HCT116 (cell line): ENCODE measurements at regions not wholly inside any gene's neighbourhood (a gene's known extent, or its start where the extent isn't known, plus 50 kb on each side); places are given as distances from the start of the nearest gene placed in this dataset.

Experiments
- ATAC-seq: fragments of 200-7000 bp; cut with Tn5 transposase; 2 replicates; pipeline ENCODE4 v1.9.1; 2020; ENCODE audit warnings: mild to moderate bottlenecking, moderate library complexity
- BruUV-seq: library from RNA; stranded (reverse); fragments of 400-500 nt; replicated peaks from 2 replicates; lab custom pipeline; 2021; lab: Mats Ljungman, UMichigan
- CTCF ChIA-PET: fragments of 300-600 bp; sonication (Branson Sonifier 250); formaldehyde crosslinking; loops from one replicate; lab custom pipeline; 2021; ENCODE audit warnings: antibody characterized with exemption; lab: Charles Lee
- POLR2A ChIA-PET: fragments of 300-600, 350-600 bp; sonication (Branson Sonifier 250); formaldehyde crosslinking; loops from one replicate; lab custom pipeline; 2021; ENCODE audit warnings: antibody characterized with exemption; lab: Charles Lee
- RAD21 ChIA-PET, 2 experiments: fragments of 300-600 bp; sonication (Branson Sonifier 250); formaldehyde crosslinking; loops; one replicate each; lab custom pipeline; 2023; ENCODE audit warnings: low total read pairs in 2 of 2; ENCODE audit not compliant: uncharacterized antibody in 2 of 2, unreplicated experiment in 2 of 2, low non-redundant PET in 1 of 2; lab: Charles Lee
- DNase-seq: peaks from one replicate; pipeline ENCODE4 v3.0.0-alpha.2; 2010; ENCODE audit warnings: low read depth, low spot score
- H2AFZ ChIP-seq: fragments of 200-600 bp; shearing (Covaris generic), sonication (generic); 2 replicates; pipeline ENCODE4 v1.6.1; 2017; ENCODE audit warnings: low read depth, mixed run types, mixed read lengths, antibody characterized with exemption, low read length; ENCODE audit not compliant: poor library complexity, severe bottlenecking
- H3K27ac ChIP-seq: 2 replicates; pipeline ENCODE4 v1.5.1; 2012; ENCODE audit warnings: low read depth, low read length
- H3K27me3 ChIP-seq: fragments of 200-600 bp; sonication (generic); 2 replicates; pipeline ENCODE4 v1.6.1; 2016; ENCODE audit warnings: mixed run types, low read length, mixed read lengths; ENCODE audit not compliant: insufficient read depth
- H3K36me3 ChIP-seq, 2 experiments: fragments of 200-500 bp in 1 of 2; fragments of 200-600 bp in 1 of 2; sonication (Bioruptor generic) in 1 of 2; sonication (generic) in 1 of 2; 2 replicates each; pipeline versions ENCODE4 v1.5.1 to v1.6.1; 2014 to 2016; ENCODE audit warnings: low read length in 2 of 2, inconsistent platforms in 1 of 2, mixed read lengths in 1 of 2, mixed run types in 1 of 2; ENCODE audit not compliant: insufficient read depth in 2 of 2, control insufficient read depth in 1 of 2
- H3K4me1 ChIP-seq, 2 experiments: fragments of 200-600 bp in 1 of 2; sonication (generic) in 1 of 2; 2 replicates each; pipeline versions ENCODE4 v1.5.1 to v1.6.1; 2012 to 2017; ENCODE audit warnings: low read length in 2 of 2, inconsistent platforms in 1 of 2, mild to moderate bottlenecking in 1 of 2, mixed read lengths in 1 of 2, mixed run types in 1 of 2, moderate library complexity in 1 of 2; ENCODE audit not compliant: insufficient read depth in 2 of 2, control insufficient read depth in 1 of 2
- H3K4me2 ChIP-seq: fragments of 200-600 bp; sonication (generic); 2 replicates; pipeline ENCODE4 v1.6.1; 2017; ENCODE audit warnings: mixed run types, low read length, mixed read lengths
- H3K4me3 ChIP-seq, 2 experiments: fragments of 200-600 bp in 1 of 2; sonication (generic) in 1 of 2; replicated peaks in 1 of 2; 2 replicates each; pipeline ENCODE4 v1.5.1; 2011 to 2016; ENCODE audit warnings: low read length in 2 of 2, control low read depth in 1 of 2, low read depth in 1 of 2, mild to moderate bottlenecking in 1 of 2, mixed read lengths in 1 of 2, mixed run types in 1 of 2
- H3K79me2 ChIP-seq: fragments of 200-600 bp; sonication (generic); 2 replicates; pipeline ENCODE4 v1.6.1; 2017; ENCODE audit warnings: mild to moderate bottlenecking, mixed run types, low read length, moderate library complexity, mixed read lengths; ENCODE audit not compliant: insufficient read depth
- H3K9ac ChIP-seq: fragments of 200-600 bp; sonication (generic); 2 replicates; pipeline ENCODE4 v1.6.1; 2016; ENCODE audit warnings: low read length, mixed read lengths
- H3K9me2 ChIP-seq: fragments of 200-600 bp; sonication (generic), shearing (Covaris generic); 2 replicates; pipeline ENCODE4 v1.6.1; 2017; ENCODE audit warnings: mixed run types, mild to moderate bottlenecking, moderate library complexity; ENCODE audit not compliant: insufficient read depth
- H3K9me3 ChIP-seq, 2 experiments: fragments of 200-500 bp in 1 of 2; fragments of 200-600 bp in 1 of 2; sonication (Bioruptor generic) in 1 of 2; sonication (generic) in 1 of 2; 2 replicates each; pipeline ENCODE4 v1.6.1; 2014 to 2017; ENCODE audit warnings: low read length in 2 of 2, mixed read lengths in 2 of 2, inconsistent platforms in 1 of 2, low read depth in 1 of 2, mild to moderate bottlenecking in 1 of 2, mixed run types in 1 of 2, moderate library complexity in 1 of 2; ENCODE audit not compliant: control insufficient read depth in 1 of 2, insufficient read depth in 1 of 2
- H4K20me1 ChIP-seq: fragments of 200-600 bp; sonication (generic), shearing (Covaris generic); 2 replicates; pipeline ENCODE4 v1.6.1; 2017; ENCODE audit warnings: mixed run types, mild to moderate bottlenecking, moderate library complexity; ENCODE audit not compliant: insufficient read depth
- CBX3 ChIP-seq: IDR thresholded peaks from 2 replicates; pipeline ENCODE4 v1.6.1; 2012; ENCODE audit warnings: low read depth
- CEBPB ChIP-seq: IDR thresholded peaks from 2 replicates; pipeline ENCODE4 v1.6.1; 2012; ENCODE audit warnings: low read depth
- CTCF ChIP-seq, 3 experiments: fragments of 200-600 bp in 1 of 3; sonication (generic) in 1 of 3; IDR thresholded peaks in 2 of 3; conservative IDR thresholded peaks in 1 of 3; 2 replicates each; pipeline ENCODE4 v1.5.1; 2012 to 2017; ENCODE audit warnings: low read depth in 2 of 3, low read length in 2 of 3, antibody characterized with exemption in 1 of 3, borderline replicate concordance in 1 of 3, control low read depth in 1 of 3, mild to moderate bottlenecking in 1 of 3, mixed read lengths in 1 of 3, mixed run types in 1 of 3, moderate library complexity in 1 of 3; ENCODE audit not compliant: insufficient read depth in 1 of 3
- ELF1 ChIP-seq: IDR thresholded peaks from 2 replicates; pipeline ENCODE4 v1.6.1; 2012; ENCODE audit warnings: low read depth, borderline replicate concordance
- FOSL1 ChIP-seq: IDR thresholded peaks from 2 replicates; pipeline ENCODE4 v1.6.1; 2012; ENCODE audit warnings: low read depth
- JUND ChIP-seq: IDR thresholded peaks from 2 replicates; pipeline ENCODE4 v1.6.1; 2012
- POLR2A ChIP-seq: IDR thresholded peaks from 2 replicates; pipeline ENCODE4 v1.7.0; 2011; ENCODE audit warnings: borderline replicate concordance; ENCODE audit not compliant: insufficient read depth, insufficient read length; ENCODE audit errors: extremely low read depth
- POLR2AphosphoS5 ChIP-seq: IDR thresholded peaks from 2 replicates; pipeline ENCODE4 v1.6.1; 2011; ENCODE audit warnings: mild to moderate bottlenecking, low read depth, low read length, moderate library complexity
- RAD21 ChIP-seq: IDR thresholded peaks from 2 replicates; pipeline ENCODE4 v1.6.1; 2012; ENCODE audit warnings: low read depth, mild to moderate bottlenecking
- REST ChIP-seq: IDR thresholded peaks from 2 replicates; pipeline ENCODE4 v1.6.1; 2012; ENCODE audit warnings: low read depth
- SRF ChIP-seq: IDR thresholded peaks from 2 replicates; pipeline ENCODE4 v1.6.1; 2012; ENCODE audit warnings: low read depth
- TCF7L2 ChIP-seq: IDR thresholded peaks from 2 replicates; pipeline ENCODE4 v1.7.0; 2011; ENCODE audit warnings: borderline replicate concordance, inconsistent platforms; ENCODE audit not compliant: insufficient read depth, insufficient read length; ENCODE audit errors: extremely low read depth
- YY1 ChIP-seq: IDR thresholded peaks from 2 replicates; pipeline ENCODE4 v1.6.1; 2011; ENCODE audit warnings: low read length, low read depth, moderate library complexity, mild to moderate bottlenecking; ENCODE audit not compliant: insufficient replicate concordance; ENCODE audit errors: extremely low read depth
- ZFX ChIP-seq: fragments of 450-650 bp; IDR thresholded peaks from 2 replicates; pipeline ENCODE4 v1.6.1; 2017
- ZNF274 ChIP-seq: fragments of 200-500 bp; sonication (Bioruptor generic); IDR thresholded peaks from 2 replicates; pipeline ENCODE4 v1.6.1; 2014; ENCODE audit warnings: mild to moderate bottlenecking, low read depth, low read length, inconsistent platforms
- intact Hi-C: fragments of 100-400 bp; cut with micrococcal nuclease; formaldehyde crosslinking; loops from 2 replicates; pipeline ENCODE4 v1.10.0; 2022
- TF ChIP-seq, protein P1 (sequence below): IDR thresholded peaks from 2 replicates; pipeline ENCODE4 v1.6.1; 2012
- TF ChIP-seq, protein P2 (sequence below): IDR thresholded peaks from 2 replicates; pipeline ENCODE4 v1.6.1; 2012

- DNase-seq (no peak), ATAC-seq (no peak)
- no peaks in the 10 kb centered on the region for H4K20me1 ChIP-seq
- H3K4me3 ChIP-seq, result no peak overlapping the region
- H3K4me1 ChIP-seq, result no peaks in the 10 kb centered on the region
- no peaks in the 10 kb centered on the region for H3K36me3 ChIP-seq
- ChIA-PET CTCF (no interaction called here), RAD21 (no interaction called here), POLR2A (no interaction called here)
- H2AFZ ChIP-seq, result no peak overlapping the region
- intact Hi-C loops, result no loop called here
- H3K27me3 ChIP-seq, result no peaks in the 10 kb centered on the region
- TF ChIP-seq CBX3, result no peak
- TF ChIP-seq POLR2AphosphoS5, result no peak
- TF ChIP-seq RAD21, result no peak
- no peak for TF ChIP-seq POLR2A
- TF ChIP-seq CTCF (IDR thresholded peaks at IDR 0.05 in 2 of 3, conservative IDR thresholded peaks at IDR 0.05 in 1 of 3; ENCODE audit: borderline replicate concordance in 1 of 3, insufficient read depth in 1 of 3, low read depth in 2 of 3, low read length in 2 of 3), result no peak
- TF ChIP-seq, protein P1, sequence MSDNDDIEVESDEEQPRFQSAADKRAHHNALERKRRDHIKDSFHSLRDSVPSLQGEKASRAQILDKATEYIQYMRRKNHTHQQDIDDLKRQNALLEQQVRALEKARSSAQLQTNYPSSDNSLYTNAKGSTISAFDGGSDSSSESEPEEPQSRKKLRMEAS, result no peak
- no peak for TF ChIP-seq CEBPB
- TF ChIP-seq SRF, result no peak
- TF ChIP-seq JUND, result no peak
- TF ChIP-seq, protein P2, sequence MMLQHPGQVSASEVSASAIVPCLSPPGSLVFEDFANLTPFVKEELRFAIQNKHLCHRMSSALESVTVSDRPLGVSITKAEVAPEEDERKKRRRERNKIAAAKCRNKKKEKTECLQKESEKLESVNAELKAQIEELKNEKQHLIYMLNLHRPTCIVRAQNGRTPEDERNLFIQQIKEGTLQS, result no peak
- no peak for TF ChIP-seq ZFX
- TF ChIP-seq TCF7L2, result no peak
- no peak for TF ChIP-seq YY1
- TF ChIP-seq ZNF274, result no peak
- no peak for TF ChIP-seq REST
- TF ChIP-seq FOSL1, result no peak
- no peak for TF ChIP-seq ELF1
- no peak overlapping the region for H3K9ac ChIP-seq
- BruUV-seq, result no TSS peak
- no peaks in the 10 kb centered on the region for H3K9me3 ChIP-seq
- H3K27ac ChIP-seq, result no peak overlapping the region
- H3K4me2 ChIP-seq, result no peak overlapping the region
- H3K79me2 ChIP-seq, result no peaks in the 10 kb centered on the region
- no peaks in the 10 kb centered on the region for H3K9me2 ChIP-seq
These were observed 1373.2 kb downstream of the SUCLG1 start for GRCh38 chr2:83085869-83086268.
